ENCODE measurements at regions not wholly inside any gene's neighbourhood (a gene's known extent, or its start where the extent isn't known, plus 50 kb on each side); places are given as distances from the start of the nearest gene placed in this dataset.

DNA sequence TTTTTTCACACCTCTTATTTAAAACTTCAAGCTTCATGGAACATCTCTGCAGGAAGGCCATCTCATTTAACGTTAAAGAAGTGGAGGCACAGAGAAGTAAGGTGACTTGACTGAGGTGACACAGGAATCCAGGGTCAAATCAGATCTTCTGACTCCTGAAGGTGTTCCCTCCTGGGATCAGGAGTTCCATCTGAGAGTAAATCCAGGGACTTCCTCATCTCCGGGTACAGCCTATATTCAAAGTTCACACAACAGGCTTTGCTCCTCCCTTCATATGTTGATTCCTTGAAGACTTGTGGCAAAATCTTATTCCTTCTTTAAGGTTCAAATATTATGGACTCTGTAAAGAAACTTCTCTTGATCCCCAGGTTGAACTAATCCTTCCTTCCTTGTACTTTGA is 313.1 kb upstream of the CLINT1 start:
- no peak for DNase-seq (ENCODE audit: low read depth)
- TF ChIP-seq, protein P1, sequence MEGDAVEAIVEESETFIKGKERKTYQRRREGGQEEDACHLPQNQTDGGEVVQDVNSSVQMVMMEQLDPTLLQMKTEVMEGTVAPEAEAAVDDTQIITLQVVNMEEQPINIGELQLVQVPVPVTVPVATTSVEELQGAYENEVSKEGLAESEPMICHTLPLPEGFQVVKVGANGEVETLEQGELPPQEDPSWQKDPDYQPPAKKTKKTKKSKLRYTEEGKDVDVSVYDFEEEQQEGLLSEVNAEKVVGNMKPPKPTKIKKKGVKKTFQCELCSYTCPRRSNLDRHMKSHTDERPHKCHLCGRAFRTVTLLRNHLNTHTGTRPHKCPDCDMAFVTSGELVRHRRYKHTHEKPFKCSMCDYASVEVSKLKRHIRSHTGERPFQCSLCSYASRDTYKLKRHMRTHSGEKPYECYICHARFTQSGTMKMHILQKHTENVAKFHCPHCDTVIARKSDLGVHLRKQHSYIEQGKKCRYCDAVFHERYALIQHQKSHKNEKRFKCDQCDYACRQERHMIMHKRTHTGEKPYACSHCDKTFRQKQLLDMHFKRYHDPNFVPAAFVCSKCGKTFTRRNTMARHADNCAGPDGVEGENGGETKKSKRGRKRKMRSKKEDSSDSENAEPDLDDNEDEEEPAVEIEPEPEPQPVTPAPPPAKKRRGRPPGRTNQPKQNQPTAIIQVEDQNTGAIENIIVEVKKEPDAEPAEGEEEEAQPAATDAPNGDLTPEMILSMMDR (conservative IDR thresholded peaks at IDR 0.05; ENCODE audit: low read depth, low read length), result no peak
- no peak overlapping the region for H3K4me3 ChIP-seq (ENCODE audit: low read depth, low read length)

DNA sequence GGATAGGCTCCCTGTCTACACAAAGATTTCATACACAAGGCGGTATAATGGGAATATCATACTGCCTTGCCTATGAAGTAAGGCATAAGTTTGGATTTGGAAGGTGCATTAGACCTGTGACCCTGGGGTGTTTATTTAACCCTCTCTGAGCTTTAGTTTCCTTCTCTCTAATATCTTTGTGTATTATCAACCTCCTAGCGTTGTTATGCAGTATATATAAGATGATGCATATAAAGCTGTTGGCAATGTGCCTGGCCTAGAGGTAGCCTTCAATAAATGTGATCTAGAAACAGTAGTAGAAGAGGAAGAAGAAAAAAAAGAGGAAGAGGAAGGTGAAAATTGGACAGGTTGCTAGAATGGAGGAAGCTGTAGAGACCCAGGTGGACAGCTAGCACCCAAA is 311.6 kb upstream of the CLINT1 start:
- no peak for DNase-seq (ENCODE audit: low read depth)
- no peak overlapping the region for H3K4me3 ChIP-seq (ENCODE audit: low read depth, low read length)
- TF ChIP-seq, protein P1 (conservative IDR thresholded peaks at IDR 0.05; ENCODE audit: low read depth, low read length), result no peak

DNA sequence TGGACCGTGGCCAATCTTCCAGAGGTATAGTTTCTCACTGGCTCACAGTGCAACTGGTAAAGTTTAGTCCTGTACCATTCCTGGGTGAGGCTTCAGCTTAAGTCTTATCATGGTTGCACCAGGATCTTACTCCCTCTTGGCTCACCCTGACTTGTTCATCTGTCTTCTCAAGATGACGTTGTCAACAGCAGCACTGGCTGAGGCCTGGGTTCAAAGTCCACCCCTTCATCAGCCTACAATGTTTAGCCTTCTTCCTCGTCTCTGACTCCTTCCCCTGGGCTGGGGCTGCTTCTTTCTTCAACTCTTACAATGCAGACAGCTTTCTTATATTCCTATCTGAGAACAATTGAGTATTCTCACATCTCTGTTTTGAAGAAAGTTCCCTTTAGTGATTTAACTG is 311.1 kb upstream of the CLINT1 start:
- no peak for DNase-seq (ENCODE audit: low read depth)
- TF ChIP-seq, protein P1 (conservative IDR thresholded peaks at IDR 0.05; ENCODE audit: low read depth, low read length), result no peak
- no peak overlapping the region for H3K4me3 ChIP-seq (ENCODE audit: low read depth, low read length)

DNA sequence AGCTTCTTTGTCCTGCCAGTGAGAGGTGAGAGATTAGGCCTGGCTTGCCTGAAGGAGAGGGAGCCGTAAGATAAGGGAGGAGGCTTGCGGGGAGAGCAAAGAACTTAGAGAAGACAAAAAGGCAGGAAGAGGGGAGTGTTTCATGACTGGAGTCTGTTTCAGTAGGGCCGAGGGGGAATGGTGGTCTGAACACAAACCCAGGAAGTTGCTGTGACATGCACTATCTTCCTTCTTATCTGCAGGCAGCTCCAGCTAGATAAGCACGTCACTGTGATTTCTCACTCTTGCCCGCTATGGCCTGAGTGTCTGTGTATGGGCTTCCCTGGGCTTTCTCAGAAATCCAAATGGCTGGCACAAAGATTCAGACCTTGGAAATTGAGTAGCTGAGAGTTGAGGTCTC is 307.5 kb upstream of the CLINT1 start:
- TF ChIP-seq, protein P1 (conservative IDR thresholded peaks at IDR 0.05; ENCODE audit: low read depth, low read length), result no peak
- no peak for DNase-seq (ENCODE audit: low read depth)
- H3K4me3 ChIP-seq (ENCODE audit: low read depth, low read length), result no peak overlapping the region

DNA sequence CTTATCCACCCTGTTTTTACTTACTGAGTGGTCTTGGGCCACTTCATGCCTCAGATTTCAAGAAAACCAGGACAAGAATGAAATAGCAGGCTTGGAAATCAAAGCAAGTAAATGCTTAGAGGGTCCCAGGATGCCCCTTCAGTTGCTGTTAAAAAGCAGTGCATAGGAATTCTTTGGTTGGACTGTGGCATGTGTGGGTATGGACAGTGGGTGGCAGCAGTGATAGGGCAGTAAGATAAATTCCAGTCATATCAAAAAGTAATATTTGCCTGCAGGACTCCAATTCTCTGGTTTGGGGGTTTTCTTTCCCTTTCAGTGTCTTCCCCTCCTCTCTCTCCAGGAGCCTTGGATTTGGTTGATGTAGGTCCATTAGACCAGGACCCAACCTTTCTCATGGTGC is 306.7 kb upstream of the CLINT1 start:
- TF ChIP-seq, protein P1 (conservative IDR thresholded peaks at IDR 0.05; ENCODE audit: low read depth, low read length), result no peak
- DNase-seq (ENCODE audit: low read depth), result no peak
- H3K4me3 ChIP-seq (ENCODE audit: low read depth, low read length), result no peak overlapping the region

DNA sequence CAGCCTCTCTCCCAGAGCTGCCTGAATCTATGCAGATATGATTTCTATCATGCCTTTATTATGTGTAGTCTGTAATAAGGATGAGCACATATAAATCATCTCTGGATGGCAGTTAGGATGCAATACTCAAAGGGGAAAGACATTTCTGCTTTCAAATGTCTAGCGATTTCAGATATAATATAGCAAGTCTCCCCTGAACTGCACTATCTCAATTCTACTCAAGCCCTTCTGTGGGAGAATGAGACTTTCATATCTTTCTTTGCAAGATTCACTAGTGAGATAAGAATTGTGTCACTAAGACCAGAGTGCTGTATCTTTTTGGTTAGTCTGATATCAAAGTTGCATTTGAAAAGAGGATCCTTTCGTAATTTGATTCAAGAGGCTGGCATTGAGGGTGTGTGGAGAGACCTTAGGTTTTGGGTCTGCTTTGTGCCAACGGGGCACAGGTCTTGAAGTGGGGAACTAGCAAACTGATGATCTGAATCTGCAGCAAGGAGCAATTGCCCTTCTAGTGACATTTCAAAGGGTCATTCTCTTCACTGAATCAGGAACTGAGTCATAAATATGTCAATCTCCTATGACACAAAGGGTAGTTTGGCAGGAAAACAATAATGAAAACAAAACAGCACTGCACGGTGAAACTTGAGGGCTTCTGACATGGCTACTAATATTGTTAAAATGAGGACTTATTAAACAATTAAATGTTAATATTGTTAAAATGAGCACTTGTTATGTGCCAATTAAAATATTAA is 305.5 kb upstream of the CLINT1 start:
- H3K4me3 ChIP-seq (ENCODE audit: low read depth, low read length), result no peak overlapping the region
- TF ChIP-seq, protein P1 (conservative IDR thresholded peaks at IDR 0.05; ENCODE audit: low read depth, low read length), result no peak
- DNase-seq (ENCODE audit: low read depth), result no peak
